SK-N-MC (cell line): ENCODE measurements at regions not wholly inside any gene's neighbourhood (a gene's known extent, or its start where the extent isn't known, plus 50 kb on each side); places are given as distances from the start of the nearest gene placed in this dataset.

Experiments used
- EZH2 ChIP-seq: fragments of 200-600 bp; sonication (generic); IDR thresholded peaks from one replicate; pipeline ENCODE4 v1.6.1; 2017; ENCODE audit warnings: antibody characterized with exemption
- FOXP2 ChIP-seq: optimal IDR thresholded peaks from 2 replicates; pipeline ENCODE3; 2011; ENCODE audit warnings: mild to moderate bottlenecking, moderate library complexity; ENCODE audit not compliant: insufficient read depth; ENCODE audit errors: extremely low read length, control extremely low read depth
- POLR2AphosphoS5 ChIP-seq: IDR thresholded peaks from 2 replicates; pipeline ENCODE4 v1.6.1; 2012; ENCODE audit warnings: mild to moderate bottlenecking, low read depth, low read length, borderline replicate concordance

GRCh38 chr3:74808506-74809275 lies 194.2 kb upstream of the CNTN3 start:
- TF ChIP-seq POLR2AphosphoS5 = no peak
- TF ChIP-seq EZH2 = no peak
- no peak for TF ChIP-seq FOXP2
